NCI-H524 treated with DMSO at 0.1 percent for 48 hours (cell line): ENCODE measurements at regions not wholly inside any gene's neighbourhood (a gene's known extent, or its start where the extent isn't known, plus 50 kb on each side); places are given as distances from the start of the nearest gene placed in this dataset.

Experiments used
- DNase-seq: peaks from one replicate; lab custom pipeline; 2025; lab: John Stamatoyannopoulos, UW

- DNase-seq, result no peak
These were observed 346.2 kb upstream of the CBLB start for GRCh38 chr3:106215047-106215446.

GRCh38 chr3:106217745-106218144 is 348.9 kb upstream of the CBLB start:
- no peak for DNase-seq

- DNase-seq, result no peak
These were observed 358.3 kb upstream of the CBLB start for GRCh38 chr3:106227068-106227467.

- DNase-seq, result no peak
These were observed 359.5 kb upstream of the CBLB start for GRCh38 chr3:106228271-106228670.

GRCh38 chr3:106229495-106230278 is 360.9 kb upstream of the CBLB start:
- DNase-seq, result no peak

DNA sequence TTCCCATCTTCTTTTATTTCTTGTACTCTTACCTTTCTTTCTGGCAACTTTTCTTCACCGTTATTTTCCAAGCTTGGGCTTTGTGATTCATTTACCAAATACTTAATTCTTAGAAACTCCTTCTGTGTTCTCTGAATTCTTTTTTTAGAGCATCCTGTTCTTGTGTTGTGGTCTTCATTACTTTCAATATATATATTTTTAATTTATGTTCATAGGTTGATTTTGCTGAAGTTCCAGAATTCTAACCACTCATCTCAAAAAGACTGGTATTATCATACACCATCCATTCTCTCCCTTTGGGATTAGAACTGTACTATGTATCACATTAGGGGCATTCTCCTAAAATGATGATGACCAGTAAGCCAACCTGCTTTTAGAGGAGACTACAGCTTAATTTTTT is 362.3 kb upstream of the CBLB start:
- DNase-seq, result no peak

GRCh38 chr3:106232956-106233355 is 364.1 kb upstream of the CBLB start:
- DNase-seq, result no peak

DNA sequence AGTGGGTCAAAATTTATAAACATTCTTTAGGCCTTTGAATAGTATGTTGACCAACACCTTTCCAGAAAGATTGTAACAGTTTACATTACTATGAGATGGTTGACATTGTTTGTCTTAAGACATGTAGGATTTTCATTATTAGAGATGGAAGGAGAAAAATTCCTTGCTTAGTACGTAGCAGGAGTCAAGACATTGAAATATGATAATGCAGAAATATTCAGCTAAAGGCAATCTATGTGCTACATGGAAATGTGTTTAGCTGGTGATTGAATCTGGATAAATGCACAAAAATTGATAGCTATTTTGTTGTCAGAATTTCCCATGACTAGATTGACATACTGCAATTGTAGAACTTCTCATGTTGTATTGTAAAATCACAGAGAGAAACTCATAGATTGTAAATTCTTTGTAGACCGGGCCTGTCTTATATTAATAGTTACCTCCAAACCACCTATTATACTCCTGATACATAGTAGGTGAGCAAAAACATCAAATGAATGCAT is 370.4 kb upstream of the CBLB start:
- DNase-seq, result no peak

GRCh38 chr3:106241593-106241992 is 372.8 kb upstream of the CBLB start:
- DNase-seq, result no peak

DNA sequence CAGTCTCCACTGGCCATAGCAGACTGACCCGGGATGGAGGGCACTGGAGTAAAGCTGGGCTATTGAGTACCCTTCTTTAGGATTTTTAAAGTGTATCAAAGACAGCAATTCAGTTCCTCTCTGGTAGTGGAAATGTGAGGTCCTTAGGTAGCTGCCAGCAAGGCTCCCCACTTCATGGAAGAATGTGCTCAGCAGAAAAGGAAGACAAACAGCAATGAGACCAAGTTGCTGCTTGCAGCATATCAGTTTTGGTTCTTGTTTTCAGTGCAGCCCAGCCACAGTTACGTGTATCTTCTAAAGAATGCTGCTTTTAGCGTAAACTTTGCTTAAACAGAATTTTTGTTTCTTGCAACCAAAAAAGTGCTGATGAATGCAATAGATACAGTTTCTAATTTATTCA is 374.0 kb upstream of the CBLB start:
- DNase-seq, result no peak

- DNase-seq, result no peak
These were observed 376.6 kb upstream of the CBLB start for GRCh38 chr3:106245400-106245799.

DNA sequence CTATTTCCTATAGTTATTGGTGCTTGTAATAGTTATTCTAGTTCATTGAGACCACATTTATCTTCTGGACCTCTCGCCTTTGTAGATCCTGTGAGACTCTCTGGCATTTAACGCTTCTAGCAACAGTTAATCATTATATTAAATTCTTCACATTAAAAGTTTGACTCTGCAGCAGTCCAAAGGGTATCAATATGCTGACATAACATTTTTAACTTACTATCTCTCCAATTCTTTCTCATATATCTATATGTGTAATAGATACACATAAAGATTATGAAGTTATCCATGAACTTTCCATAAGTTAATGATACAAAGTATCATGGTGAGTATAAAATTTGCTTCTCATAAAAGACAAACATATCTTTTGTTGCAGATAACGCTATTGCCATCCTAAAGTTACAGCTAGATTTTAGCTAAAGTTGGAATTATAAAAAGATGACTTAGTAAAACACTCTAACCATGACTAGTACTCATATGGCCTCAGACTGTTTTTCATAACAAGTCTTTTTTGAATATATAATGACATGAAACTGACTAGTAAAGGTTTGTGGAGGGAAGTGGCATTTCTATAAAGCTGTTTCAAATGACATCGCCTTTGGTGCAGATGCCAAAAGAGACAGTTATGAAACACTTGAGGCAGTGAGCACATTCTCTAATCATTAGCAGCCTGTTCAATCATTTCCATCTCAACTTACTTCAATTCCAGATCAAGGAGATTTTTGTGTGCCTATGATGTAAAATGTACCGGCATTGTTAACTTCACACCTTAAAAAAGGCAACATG is 379.3 kb upstream of the CBLB start:
- no peak for DNase-seq

DNA sequence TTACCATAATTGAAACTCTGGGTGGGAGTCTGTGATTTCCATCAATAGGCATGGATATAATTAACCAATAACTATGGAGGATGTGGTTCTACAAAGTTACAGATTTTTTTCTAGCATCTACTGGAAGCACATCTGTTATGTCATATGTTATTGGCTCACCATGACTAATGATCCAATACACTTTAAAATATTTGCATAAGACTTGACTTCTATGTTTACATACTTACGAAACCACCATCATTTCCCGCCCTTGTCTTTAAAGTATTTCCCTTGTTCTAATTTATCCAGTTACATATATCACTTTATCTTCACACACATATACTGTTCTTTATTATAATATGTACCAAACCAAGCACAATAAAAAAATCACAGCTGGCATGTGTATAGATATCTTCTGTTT is 380.3 kb upstream of the CBLB start:
- DNase-seq, result peak; percentile 20

DNA sequence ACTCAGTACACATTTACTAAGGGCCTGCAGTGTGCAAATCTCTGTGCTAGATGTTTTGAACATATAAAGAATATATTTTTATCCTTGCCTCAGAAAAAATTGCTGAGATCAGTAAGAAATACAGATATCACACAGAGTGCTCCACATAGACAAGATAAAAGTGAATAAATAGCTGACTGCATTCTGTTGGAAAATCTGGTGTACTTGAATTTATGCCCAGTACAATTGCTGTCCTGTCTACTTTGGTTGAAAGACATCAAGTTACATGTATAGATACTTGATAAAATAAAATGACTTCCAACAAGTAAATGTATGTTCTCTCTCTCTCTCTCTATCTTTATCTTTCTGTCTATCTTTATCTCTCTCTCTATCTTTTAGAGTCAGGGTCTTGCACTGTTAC is 381.2 kb upstream of the CBLB start:
- no peak for DNase-seq

GRCh38 chr3:106251160-106251892 is 382.5 kb upstream of the CBLB start:
- DNase-seq, result no peak

DNA sequence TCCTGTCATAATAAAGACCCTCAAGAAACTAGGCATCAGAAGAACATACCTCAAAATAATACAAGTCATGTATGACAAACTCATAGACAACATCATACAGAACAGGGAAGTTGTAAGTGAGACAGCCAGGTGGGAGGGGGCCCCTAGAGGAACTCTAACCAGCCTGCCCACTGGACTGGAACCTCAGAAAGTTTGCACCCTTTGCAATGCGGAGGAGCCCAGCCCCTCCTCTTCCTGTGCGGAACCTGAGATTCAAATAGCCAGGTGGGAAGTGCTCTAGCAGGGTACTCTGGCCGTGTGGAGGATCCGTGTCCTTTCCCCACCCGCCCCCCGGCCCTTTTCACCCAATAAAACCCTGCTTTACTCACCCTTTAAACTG is 387.0 kb upstream of the CBLB start:
- no peak for DNase-seq

- no peak for DNase-seq
These were observed 387.6 kb upstream of the CBLB start for GRCh38 chr3:106256249-106256957.

GRCh38 chr3:106257172-106257571 is 388.4 kb upstream of the CBLB start:
- no peak for DNase-seq

GRCh38 chr3:106261396-106261795 is 392.6 kb upstream of the CBLB start:
- no peak for DNase-seq

GRCh38 chr3:106261915-106262683 is 393.3 kb upstream of the CBLB start:
- no peak for DNase-seq

DNA sequence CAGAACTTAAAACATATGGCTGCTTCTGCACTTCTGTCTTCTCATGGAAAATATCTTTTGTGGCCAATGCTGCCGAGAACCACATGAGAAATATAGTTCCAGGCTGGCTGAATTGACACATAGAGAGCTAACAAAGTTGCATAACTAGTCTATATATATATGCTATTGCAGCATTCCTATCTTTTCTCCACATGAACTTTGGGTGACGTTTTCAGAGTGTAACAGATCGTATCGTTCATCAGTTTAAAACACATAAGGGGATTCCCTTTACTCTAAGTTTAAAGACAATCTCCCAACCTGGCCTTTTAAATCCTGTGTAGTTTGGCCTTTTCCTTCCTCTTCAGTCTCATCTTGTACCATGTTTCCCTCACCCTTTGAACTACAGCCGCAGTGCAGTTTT is 394.2 kb upstream of the CBLB start:
- DNase-seq, result no peak
